ENCODE measurements at regions not wholly inside any gene's neighbourhood (a gene's known extent, or its start where the extent isn't known, plus 50 kb on each side); places are given as distances from the start of the nearest gene placed in this dataset.

GRCh38 chr7:41277561-41277960 is 425.3 kb downstream of the INHBA start:
- TF ChIP-seq RAD21 (IDR thresholded peaks at IDR 0.05; ENCODE audit: low read depth) (no peak), YY1 (IDR thresholded peaks at IDR 0.05; ENCODE audit: low read depth) (no peak), USF1 (IDR thresholded peaks at IDR 0.05) (no peak), NFIC (IDR thresholded peaks at IDR 0.05) (no peak), TAF1 (IDR thresholded peaks at IDR 0.05; ENCODE audit: low read depth) (no peak), CEBPB (IDR thresholded peaks at IDR 0.05) (no peak), MAX (IDR thresholded peaks at IDR 0.05) (no peak), EP300 (IDR thresholded peaks at IDR 0.05; ENCODE audit: borderline replicate concordance) (no peak), CREB1 (IDR thresholded peaks at IDR 0.05; ENCODE audit: low read depth) (no peak), EGR1 (IDR thresholded peaks at IDR 0.05) (no peak)

Data from Ishikawa (cell line).